Spleen (tissue), 7 donors: ENCODE measurements at regions not wholly inside any gene's neighbourhood (a gene's known extent, or its start where the extent isn't known, plus 50 kb on each side); places are given as distances from the start of the nearest gene placed in this dataset.

Experiments used
- POLR2A ChIP-seq, 3 donors: fragments of 450-650 bp; IDR thresholded peaks; one replicate each; pipeline ENCODE4 v1.5.1; 2017; ENCODE audit warnings: antibody characterized with exemption in 3 of 3, mild to moderate bottlenecking in 1 of 3
- TF ChIP-seq, protein P1 (sequence below), 11 experiments: fragments of 200-600 bp in 7 of 11; fragments of 450-650 bp in 4 of 11; sonication (generic) in 4 of 11; IDR thresholded peaks in 8 of 11; conservative IDR thresholded peaks in 3 of 11; 1 replicate in 7 of 11; 2 replicates in 4 of 11; pipeline versions ENCODE4 v1.4.0 to v1.8.0; 2016 to 2021; ENCODE audit warnings: antibody characterized with exemption in 11 of 11, inconsistent platforms in 4 of 11, mild to moderate bottlenecking in 1 of 11
- donor health status: DM: no; HTN: no; CAD: no; lungs with moderate emphysema.
- donor health status: DM: no; HTN: no; CAD: no.
- donor health status: DM: no; HTN: no; CAD: no.

DNA sequence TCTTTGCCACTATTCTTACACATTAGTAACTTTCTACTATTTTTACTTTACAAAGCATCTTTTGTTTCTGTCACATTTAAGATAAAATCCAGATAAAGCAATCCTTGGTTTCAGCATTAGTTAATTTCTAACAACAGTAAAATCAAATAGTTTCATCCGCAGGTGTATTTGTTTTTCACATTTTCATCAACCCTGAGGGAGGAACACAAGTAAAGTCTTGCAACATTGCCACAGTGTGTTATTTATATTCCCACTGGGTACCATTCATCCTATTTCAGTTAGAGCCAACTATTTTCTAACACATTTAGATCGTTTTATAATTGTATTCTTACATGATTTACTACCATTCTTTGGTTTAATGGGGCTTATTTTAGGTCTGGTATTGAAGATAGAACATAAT is 908.7 kb upstream of the CITED2 start:
- TF ChIP-seq, protein P1, sequence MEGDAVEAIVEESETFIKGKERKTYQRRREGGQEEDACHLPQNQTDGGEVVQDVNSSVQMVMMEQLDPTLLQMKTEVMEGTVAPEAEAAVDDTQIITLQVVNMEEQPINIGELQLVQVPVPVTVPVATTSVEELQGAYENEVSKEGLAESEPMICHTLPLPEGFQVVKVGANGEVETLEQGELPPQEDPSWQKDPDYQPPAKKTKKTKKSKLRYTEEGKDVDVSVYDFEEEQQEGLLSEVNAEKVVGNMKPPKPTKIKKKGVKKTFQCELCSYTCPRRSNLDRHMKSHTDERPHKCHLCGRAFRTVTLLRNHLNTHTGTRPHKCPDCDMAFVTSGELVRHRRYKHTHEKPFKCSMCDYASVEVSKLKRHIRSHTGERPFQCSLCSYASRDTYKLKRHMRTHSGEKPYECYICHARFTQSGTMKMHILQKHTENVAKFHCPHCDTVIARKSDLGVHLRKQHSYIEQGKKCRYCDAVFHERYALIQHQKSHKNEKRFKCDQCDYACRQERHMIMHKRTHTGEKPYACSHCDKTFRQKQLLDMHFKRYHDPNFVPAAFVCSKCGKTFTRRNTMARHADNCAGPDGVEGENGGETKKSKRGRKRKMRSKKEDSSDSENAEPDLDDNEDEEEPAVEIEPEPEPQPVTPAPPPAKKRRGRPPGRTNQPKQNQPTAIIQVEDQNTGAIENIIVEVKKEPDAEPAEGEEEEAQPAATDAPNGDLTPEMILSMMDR (IDR thresholded peaks at IDR 0.05 in 8 of 11, conservative IDR thresholded peaks at IDR 0.05 in 3 of 11) = no peak
- TF ChIP-seq POLR2A (IDR thresholded peaks at IDR 0.05) = no peak
